ENCODE measurements at regions not wholly inside any gene's neighbourhood (a gene's known extent, or its start where the extent isn't known, plus 50 kb on each side); places are given as distances from the start of the nearest gene placed in this dataset.

- Histone ChIP-seq H3K79me2 (ENCODE audit: control insufficient read depth, insufficient read depth, low read length) (no peaks in the 10 kb centered on the region), H3K4me1 (ENCODE audit: control insufficient read depth, extremely low read depth, insufficient read depth, low read length) (no peaks in the 10 kb centered on the region), H2AFZ (ENCODE audit: low read length) (no peak overlapping the region), H4K20me1 (ENCODE audit: control insufficient read depth, extremely low read depth, insufficient read depth, low read length) (no peaks in the 10 kb centered on the region), H3K36me3 (ENCODE audit: control insufficient read depth, insufficient read depth, low read length) (no peaks in the 10 kb centered on the region), H3K27ac (ENCODE audit: insufficient read depth, low read length) (no peak overlapping the region), H3K27me3 (ENCODE audit: control insufficient read depth, insufficient read depth, low read length) (no peaks in the 10 kb centered on the region), H3K9me3 (ENCODE audit: control insufficient read depth, insufficient read depth, low read depth, low read length) (no peaks in the 10 kb centered on the region), H3K4me3 (replicated peaks in 1 of 4; ENCODE audit: control extremely low read depth in 1 of 4, insufficient read depth in 1 of 4, low read depth in 3 of 4, low read length in 4 of 4) (no peak overlapping the region), H3K9ac (ENCODE audit: insufficient read depth, low read length) (no peak overlapping the region), H3K4me2 (ENCODE audit: extremely low read depth, insufficient read depth, low read length) (no peak overlapping the region)
- DNase-seq (ENCODE audit: low read depth in 2 of 2): no peak
- TF ChIP-seq EZH2 (IDR thresholded peaks at IDR 0.05; ENCODE audit: low read length, missing control alignments) (no peak), CTCF (conservative IDR thresholded peaks at IDR 0.05 in 1 of 2, IDR thresholded peaks at IDR 0.05 in 1 of 2; ENCODE audit: low read depth in 1 of 2, low read length in 2 of 2) (no peak)
Measured at GRCh38 chr10:42916974-42917373, 134.4 kb downstream of the BMS1 start.

GRCh38 chr10:42917821-42918220, 135.2 kb downstream of the BMS1 start:
- no peaks in the 10 kb centered on the region for H3K36me3 ChIP-seq (ENCODE audit: control insufficient read depth, insufficient read depth, low read length)
- TF ChIP-seq EZH2 (IDR thresholded peaks at IDR 0.05; ENCODE audit: low read length, missing control alignments): no peak
- TF ChIP-seq CTCF (conservative IDR thresholded peaks at IDR 0.05 in 1 of 2, IDR thresholded peaks at IDR 0.05 in 1 of 2; ENCODE audit: low read depth in 1 of 2, low read length in 2 of 2): no peak
- H3K9me3 ChIP-seq (ENCODE audit: control insufficient read depth, insufficient read depth, low read depth, low read length): no peaks in the 10 kb centered on the region
- H3K4me1 ChIP-seq (ENCODE audit: control insufficient read depth, extremely low read depth, insufficient read depth, low read length): no peaks in the 10 kb centered on the region
- H2AFZ ChIP-seq (ENCODE audit: low read length): no peak overlapping the region
- no peak overlapping the region for H3K27ac ChIP-seq (ENCODE audit: insufficient read depth, low read length)
- H3K4me3 ChIP-seq (replicated peaks in 1 of 4; ENCODE audit: control extremely low read depth in 1 of 4, insufficient read depth in 1 of 4, low read depth in 3 of 4, low read length in 4 of 4): no peak overlapping the region
- H3K9ac ChIP-seq (ENCODE audit: insufficient read depth, low read length): no peak overlapping the region
- H4K20me1 ChIP-seq (ENCODE audit: control insufficient read depth, extremely low read depth, insufficient read depth, low read length): no peaks in the 10 kb centered on the region
- no peaks in the 10 kb centered on the region for H3K79me2 ChIP-seq (ENCODE audit: control insufficient read depth, insufficient read depth, low read length)
- no peak for DNase-seq (ENCODE audit: low read depth in 2 of 2)
- no peaks in the 10 kb centered on the region for H3K27me3 ChIP-seq (ENCODE audit: control insufficient read depth, insufficient read depth, low read length)
- no peak overlapping the region for H3K4me2 ChIP-seq (ENCODE audit: extremely low read depth, insufficient read depth, low read length)

GRCh38 chr10:42921951-42922350, 139.4 kb downstream of the BMS1 start:
- Histone ChIP-seq H3K9ac (ENCODE audit: insufficient read depth, low read length) (no peak overlapping the region), H3K79me2 (ENCODE audit: control insufficient read depth, insufficient read depth, low read length) (no peaks in the 10 kb centered on the region), H3K4me3 (replicated peaks in 1 of 4; ENCODE audit: control extremely low read depth in 1 of 4, insufficient read depth in 1 of 4, low read depth in 3 of 4, low read length in 4 of 4) (no peak overlapping the region), H2AFZ (ENCODE audit: low read length) (no peak overlapping the region), H3K4me2 (ENCODE audit: extremely low read depth, insufficient read depth, low read length) (no peak overlapping the region), H3K9me3 (ENCODE audit: control insufficient read depth, insufficient read depth, low read depth, low read length) (no peaks in the 10 kb centered on the region), H3K4me1 (ENCODE audit: control insufficient read depth, extremely low read depth, insufficient read depth, low read length) (no peaks in the 10 kb centered on the region), H3K27me3 (ENCODE audit: control insufficient read depth, insufficient read depth, low read length) (no peaks in the 10 kb centered on the region), H4K20me1 (ENCODE audit: control insufficient read depth, extremely low read depth, insufficient read depth, low read length) (no peaks in the 10 kb centered on the region), H3K36me3 (ENCODE audit: control insufficient read depth, insufficient read depth, low read length) (no peaks in the 10 kb centered on the region), H3K27ac (ENCODE audit: insufficient read depth, low read length) (no peak overlapping the region)
- no peak for TF ChIP-seq EZH2 (IDR thresholded peaks at IDR 0.05; ENCODE audit: low read length, missing control alignments)
- TF ChIP-seq CTCF (conservative IDR thresholded peaks at IDR 0.05 in 1 of 2, IDR thresholded peaks at IDR 0.05 in 1 of 2; ENCODE audit: low read depth in 1 of 2, low read length in 2 of 2): no peak
- DNase-seq (ENCODE audit: low read depth in 2 of 2): no peak
